ENCODE measurements at regions not wholly inside any gene's neighbourhood (a gene's known extent, or its start where the extent isn't known, plus 50 kb on each side); places are given as distances from the start of the nearest gene placed in this dataset.

- no peak for TF ChIP-seq RERE (CRISPR knock-in tag; IDR thresholded peaks at IDR 0.05; ENCODE audit: low read depth)
- peak; percentile 64; the same call in 1 of the 2 replicates for TF ChIP-seq ISL2 (CRISPR knock-in tag; IDR thresholded peaks at IDR 0.05)
- no peak; the same call in 1 of the 2 replicates for TF ChIP-seq GATA4 (IDR thresholded peaks at IDR 0.05; ENCODE audit: borderline replicate concordance, low read depth)
- TF ChIP-seq FOXP1 (IDR thresholded peaks at IDR 0.05) = no peak
- TF ChIP-seq FOXP1 (CRISPR knock-in tag; IDR thresholded peaks at IDR 0.05) = peak; percentile 56
- no peak for TF ChIP-seq HBP1 (CRISPR knock-in tag; IDR thresholded peaks at IDR 0.05; ENCODE audit: low read depth)
- TF ChIP-seq ZBTB10 (CRISPR knock-in tag; IDR thresholded peaks at IDR 0.05; ENCODE audit: borderline replicate concordance) = no peak
- TF ChIP-seq TRIM24 (CRISPR knock-in tag; IDR thresholded peaks at IDR 0.05) = no peak
- 0 out of 2 replicates have a peak, but pooled peaks have one; percentile 60 for TF ChIP-seq ZSCAN31 (CRISPR knock-in tag; IDR thresholded peaks at IDR 0.05; ENCODE audit: low read depth)
- TF ChIP-seq ZNF563 (CRISPR knock-in tag; IDR thresholded peaks at IDR 0.05) = no peak
- TF ChIP-seq ZNF652 (CRISPR knock-in tag; IDR thresholded peaks at IDR 0.05; ENCODE audit: borderline replicate concordance, low read depth) = peak; percentile 23; the same call in 1 of the 2 replicates
- TF ChIP-seq ARID4A (CRISPR knock-in tag; IDR thresholded peaks at IDR 0.05; ENCODE audit: borderline replicate concordance) = peak; percentile 48; the same call in 1 of the 2 replicates
- TF ChIP-seq RXRA (CRISPR knock-in tag; IDR thresholded peaks at IDR 0.05) = peak; percentile 84; the same call in 1 of the 2 replicates
- no peak for TF ChIP-seq RARG (CRISPR knock-in tag; IDR thresholded peaks at IDR 0.05; ENCODE audit: low read depth)
- no peak for TF ChIP-seq ZNF546 (CRISPR knock-in tag; conservative IDR thresholded peaks at IDR 0.05)
- TF ChIP-seq ZNF777 (CRISPR knock-in tag; IDR thresholded peaks at IDR 0.05) = no peak
- no peak for TF ChIP-seq FOXC1 (CRISPR knock-in tag; IDR thresholded peaks at IDR 0.05; ENCODE audit: borderline replicate concordance)
- TF ChIP-seq ZNF678 (CRISPR knock-in tag; IDR thresholded peaks at IDR 0.05) = no peak
Observed at GRCh38 chr1:182293119-182293589, 98.4 kb downstream of the GLUL start (continued).
